ENCODE measurements at regions not wholly inside any gene's neighbourhood (a gene's known extent, or its start where the extent isn't known, plus 50 kb on each side); places are given as distances from the start of the nearest gene placed in this dataset.

GRCh38 chr5:101362067-101362466 lies 459.0 kb upstream of the ST8SIA4 start:
- Histone ChIP-seq H3K27me3 (no peaks in the 10 kb centered on the region), H3K36me3 (no peaks in the 10 kb centered on the region), H3K27ac (no peak overlapping the region), H3K9me3 (no peaks in the 10 kb centered on the region), H3K4me1 (no peaks in the 10 kb centered on the region), H3K4me3 (no peak overlapping the region)
- DNase-seq (ENCODE audit: low spot score in 2 of 2): no peak
- TF ChIP-seq POLR2A (IDR thresholded peaks at IDR 0.05): no peak
- TF ChIP-seq CTCF (IDR thresholded peaks at IDR 0.05): no peak
- no peak for TF ChIP-seq EP300 (IDR thresholded peaks at IDR 0.05)

GRCh38 chr5:101346906-101347305 lies 443.8 kb upstream of the ST8SIA4 start:
- Histone ChIP-seq H3K4me1 (no peaks in the 10 kb centered on the region), H3K27ac (no peak overlapping the region), H3K36me3 (no peaks in the 10 kb centered on the region), H3K9me3 (peaks cover 0 to 20% (median 0%) of the 10 kb centered on the region in 4 donors), H3K4me3 (no peak overlapping the region), H3K27me3 (no peaks in the 10 kb centered on the region)
- TF ChIP-seq POLR2A (IDR thresholded peaks at IDR 0.05) (no peak), CTCF (IDR thresholded peaks at IDR 0.05) (no peak), EP300 (IDR thresholded peaks at IDR 0.05) (no peak)
- no peak for DNase-seq (ENCODE audit: low spot score in 2 of 2)
- 79 to 90% methylated on average over 4 of the region's 4 CpGs for WGBS, 2 donors

GRCh38 chr5:101346447-101346846 lies 443.4 kb upstream of the ST8SIA4 start:
- peaks cover 0 to 20% (median 0%) of the 10 kb centered on the region in 4 donors for H3K9me3 ChIP-seq
- H3K27ac ChIP-seq: no peak overlapping the region
- H3K4me1 ChIP-seq: no peaks in the 10 kb centered on the region
- H3K36me3 ChIP-seq: no peaks in the 10 kb centered on the region
- 91% methylated on average over 8 of the region's 8 CpGs for WGBS, 2 donors
- TF ChIP-seq EP300 (IDR thresholded peaks at IDR 0.05) (no peak), CTCF (IDR thresholded peaks at IDR 0.05) (no peak), POLR2A (IDR thresholded peaks at IDR 0.05) (no peak)
- H3K4me3 ChIP-seq: no peak overlapping the region
- no peaks in the 10 kb centered on the region for H3K27me3 ChIP-seq
- no peak for DNase-seq (ENCODE audit: low spot score in 2 of 2)

DNA sequence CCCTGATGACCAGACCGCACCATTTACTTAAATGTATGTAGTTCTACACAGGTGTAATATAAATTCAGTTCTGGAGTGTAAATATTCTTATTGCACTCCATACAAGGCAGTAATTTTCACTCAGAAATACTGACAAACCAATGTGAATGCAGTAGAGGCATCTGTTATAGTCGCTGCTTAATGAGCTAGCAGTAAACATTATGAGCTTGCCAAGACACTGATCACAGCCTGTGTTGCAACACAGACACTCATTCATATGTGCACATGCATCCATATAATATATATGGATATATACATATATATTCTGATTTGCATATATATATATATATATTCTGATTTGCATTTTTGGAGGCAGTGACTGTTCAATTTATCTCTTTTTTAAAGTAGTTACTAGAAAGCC lies 435.1 kb upstream of the ST8SIA4 start:
- no peak for DNase-seq (ENCODE audit: low spot score in 2 of 2)
- TF ChIP-seq POLR2A (IDR thresholded peaks at IDR 0.05) (no peak), CTCF (IDR thresholded peaks at IDR 0.05) (no peak)
- Histone ChIP-seq H3K9me3 (no peaks in the 10 kb centered on the region), H3K36me3 (no peaks in the 10 kb centered on the region), H3K4me3 (no peak overlapping the region), H3K27me3 (no peaks in the 10 kb centered on the region), H3K27ac (no peak overlapping the region), H3K4me1 (no peaks in the 10 kb centered on the region)
- WGBS, 2 donors: 79 to 93% methylated on average over 2 of the region's 2 CpGs

DNA sequence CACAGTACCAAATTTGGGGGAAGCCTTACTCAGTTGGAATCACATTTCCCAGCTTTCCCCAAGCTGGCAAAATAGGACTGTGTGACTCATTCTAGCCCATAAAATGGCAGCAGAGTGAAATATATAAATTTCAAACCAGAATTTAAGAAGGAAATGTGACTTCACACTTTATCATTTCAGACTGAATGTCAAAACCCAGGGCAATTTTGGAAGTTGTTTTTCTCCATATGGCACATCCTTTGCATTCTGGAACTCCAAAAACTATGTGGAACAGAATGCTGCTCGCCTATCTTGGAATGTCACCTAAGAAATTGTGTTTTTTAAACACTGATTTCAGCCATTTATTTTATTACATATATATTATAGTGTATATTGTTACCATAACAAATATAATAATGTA lies 424.7 kb upstream of the ST8SIA4 start:
- no peak for DNase-seq (ENCODE audit: low spot score in 2 of 2)
- Histone ChIP-seq H3K36me3 (no peaks in the 10 kb centered on the region), H3K27me3 (no peaks in the 10 kb centered on the region), H3K4me1 (no peaks in the 10 kb centered on the region), H3K27ac (no peak overlapping the region), H3K4me3 (no peak overlapping the region), H3K9me3 (peaks cover 0 to 9% (median 0%) of the 10 kb centered on the region in 4 donors)
- WGBS, 2 donors: 78 to 80% methylated on average over 1 of the region's 1 CpG
- TF ChIP-seq EP300 (IDR thresholded peaks at IDR 0.05) (no peak), POLR2A (IDR thresholded peaks at IDR 0.05) (no peak), CTCF (IDR thresholded peaks at IDR 0.05) (no peak)
